ENCODE measurements at regions not wholly inside any gene's neighbourhood (a gene's known extent, or its start where the extent isn't known, plus 50 kb on each side); places are given as distances from the start of the nearest gene placed in this dataset.
A peak's percentile ranks its signal among the peaks of the same experiment; 100 is the strongest.

- TF ChIP-seq, protein P1, sequence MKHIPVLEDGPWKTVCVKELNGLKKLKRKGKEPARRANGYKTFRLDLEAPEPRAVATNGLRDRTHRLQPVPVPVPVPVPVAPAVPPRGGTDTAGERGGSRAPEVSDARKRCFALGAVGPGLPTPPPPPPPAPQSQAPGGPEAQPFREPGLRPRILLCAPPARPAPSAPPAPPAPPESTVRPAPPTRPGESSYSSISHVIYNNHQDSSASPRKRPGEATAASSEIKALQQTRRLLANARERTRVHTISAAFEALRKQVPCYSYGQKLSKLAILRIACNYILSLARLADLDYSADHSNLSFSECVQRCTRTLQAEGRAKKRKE (CRISPR knock-in tag; IDR thresholded peaks at IDR 0.05; ENCODE audit: low read depth): no peak
- no peak for TF ChIP-seq ESRRA (IDR thresholded peaks at IDR 0.05; ENCODE audit: borderline replicate concordance, low read length)
- no peak for TF ChIP-seq FOXS1 (CRISPR knock-in tag; IDR thresholded peaks at IDR 0.05)
- TF ChIP-seq CBX8 (IDR thresholded peaks at IDR 0.05): no peak
Observed at GRCh38 chr11:37704791-37705190, 1106.8 kb upstream of the RAG2 start (continued).

GRCh38 chr11:37699644-37700043 lies 1101.6 kb upstream of the RAG2 start:
- H3K27ac ChIP-seq: no peak overlapping the region
- no peak overlapping the region for H3K4me3 ChIP-seq
- FAIRE-seq: no peak
- no peak overlapping the region for H3K4me2 ChIP-seq
- CTCF ChIA-PET: no interaction called here
- 0 out of 3 replicates have a peak, but pooled peaks cover 5% of the 10 kb centered on the region for H3K9me3 ChIP-seq
- TF ChIP-seq RNF2 (IDR thresholded peaks at IDR 0.05; ENCODE audit: borderline replicate concordance, low read depth): no peak
- no peak for TF ChIP-seq EHF (CRISPR knock-in tag; IDR thresholded peaks at IDR 0.05)
- TF ChIP-seq RAD21 (conservative IDR thresholded peaks at IDR 0.05 in 1 of 2, IDR thresholded peaks at IDR 0.05 in 1 of 2): no peak
- no peak for TF ChIP-seq TP53 (CRISPR knock-in tag; IDR thresholded peaks at IDR 0.05)
- no peak for TF ChIP-seq HOXB13 (CRISPR knock-in tag; IDR thresholded peaks at IDR 0.05; ENCODE audit: low read depth)
- no peak for TF ChIP-seq HEYL (CRISPR knock-in tag; IDR thresholded peaks at IDR 0.05)
- TF ChIP-seq GATA3 (IDR thresholded peaks at IDR 0.05; ENCODE audit: borderline replicate concordance): no peak
- no peak for TF ChIP-seq CEBPB (IDR thresholded peaks at IDR 0.05)
- TF ChIP-seq SMC3 (IDR thresholded peaks at IDR 0.05): no peak
- TF ChIP-seq RCOR1 (IDR thresholded peaks at IDR 0.05; ENCODE audit: low read depth, low read length): no peak
- no peak for TF ChIP-seq HOXB5 (CRISPR knock-in tag; IDR thresholded peaks at IDR 0.05)
- WGBS (ENCODE audit: missing lambda C conversion rate): 11% methylated on average over 2 of the region's 2 CpGs
- H3K4me1 ChIP-seq: no peaks in the 10 kb centered on the region
- POLR2A ChIA-PET: no interaction called here
- no peak for DNase-seq (ENCODE audit: low read depth in 1 of 2, low spot score in 1 of 2)
- no peak for ATAC-seq

DNA sequence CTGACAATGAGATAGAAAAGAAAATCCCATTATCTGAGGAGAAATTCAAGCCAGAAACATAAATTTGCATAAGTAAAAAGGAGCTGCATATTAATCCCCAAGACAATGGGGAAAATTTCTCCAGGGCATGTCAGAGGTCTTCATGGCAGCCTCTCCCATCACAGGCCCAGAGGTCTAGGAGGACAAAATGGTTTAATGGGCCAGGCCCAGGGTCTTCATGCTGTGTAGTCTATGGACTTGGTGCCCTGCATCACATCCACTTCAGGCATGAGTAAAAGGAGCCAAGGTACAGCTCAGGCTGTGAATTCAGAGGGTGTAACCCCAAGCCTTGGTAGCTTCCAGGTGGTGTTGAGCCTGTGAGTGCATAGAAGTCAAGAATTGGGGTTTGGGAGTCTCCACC lies 1097.2 kb upstream of the RAG2 start:
- DNase-seq (ENCODE audit: low read depth in 1 of 2, low spot score in 1 of 2) (no peak), ATAC-seq (no peak), FAIRE-seq (no peak)
- no peak overlapping the region for H3K4me2 ChIP-seq
- CTCF ChIA-PET: no interaction called here
- H3K9me3 ChIP-seq: 0 out of 3 replicates have a peak, but pooled peaks cover 5% of the 10 kb centered on the region
- POLR2A ChIA-PET: no interaction called here
- no peaks in the 10 kb centered on the region for H3K4me1 ChIP-seq
- no peak overlapping the region for H3K27ac ChIP-seq
- TF ChIP-seq MAZ (IDR thresholded peaks at IDR 0.05; ENCODE audit: borderline replicate concordance, low read depth, low read length): no peak
- no peak for TF ChIP-seq TP53 (CRISPR knock-in tag; IDR thresholded peaks at IDR 0.05)
- no peak for TF ChIP-seq RAD21 (conservative IDR thresholded peaks at IDR 0.05 in 1 of 2, IDR thresholded peaks at IDR 0.05 in 1 of 2)
- TF ChIP-seq ZFP36 (IDR thresholded peaks at IDR 0.05; ENCODE audit: borderline replicate concordance, partially characterized antibody): peak; percentile 82
- TF ChIP-seq ZC3H11A (IDR thresholded peaks at IDR 0.05): no peak
- no peak for TF ChIP-seq JUNB (IDR thresholded peaks at IDR 0.05)
- no peak for TF ChIP-seq FOSL2 (IDR thresholded peaks at IDR 0.05)
- TF ChIP-seq FOSL2 (CRISPR knock-in tag; IDR thresholded peaks at IDR 0.05): no peak
- no peak for TF ChIP-seq RFX5 (IDR thresholded peaks at IDR 0.05)
- no peak overlapping the region for H3K4me3 ChIP-seq

- FAIRE-seq: no peak
- TF ChIP-seq KDM5A (IDR thresholded peaks at IDR 0.05): no peak
- TF ChIP-seq CTCF (IDR thresholded peaks at IDR 0.05): no peak
- no peak for TF ChIP-seq GATA3 (IDR thresholded peaks at IDR 0.05; ENCODE audit: borderline replicate concordance)
- no peak for TF ChIP-seq EHF (CRISPR knock-in tag; IDR thresholded peaks at IDR 0.05)
- no peak for TF ChIP-seq ESRRA (IDR thresholded peaks at IDR 0.05; ENCODE audit: borderline replicate concordance, low read length)
- TF ChIP-seq HDAC2 (IDR thresholded peaks at IDR 0.05): no peak
- TF ChIP-seq CBX2 (IDR thresholded peaks at IDR 0.05; ENCODE audit: borderline replicate concordance, low read depth): no peak
- TF ChIP-seq, protein P2, sequence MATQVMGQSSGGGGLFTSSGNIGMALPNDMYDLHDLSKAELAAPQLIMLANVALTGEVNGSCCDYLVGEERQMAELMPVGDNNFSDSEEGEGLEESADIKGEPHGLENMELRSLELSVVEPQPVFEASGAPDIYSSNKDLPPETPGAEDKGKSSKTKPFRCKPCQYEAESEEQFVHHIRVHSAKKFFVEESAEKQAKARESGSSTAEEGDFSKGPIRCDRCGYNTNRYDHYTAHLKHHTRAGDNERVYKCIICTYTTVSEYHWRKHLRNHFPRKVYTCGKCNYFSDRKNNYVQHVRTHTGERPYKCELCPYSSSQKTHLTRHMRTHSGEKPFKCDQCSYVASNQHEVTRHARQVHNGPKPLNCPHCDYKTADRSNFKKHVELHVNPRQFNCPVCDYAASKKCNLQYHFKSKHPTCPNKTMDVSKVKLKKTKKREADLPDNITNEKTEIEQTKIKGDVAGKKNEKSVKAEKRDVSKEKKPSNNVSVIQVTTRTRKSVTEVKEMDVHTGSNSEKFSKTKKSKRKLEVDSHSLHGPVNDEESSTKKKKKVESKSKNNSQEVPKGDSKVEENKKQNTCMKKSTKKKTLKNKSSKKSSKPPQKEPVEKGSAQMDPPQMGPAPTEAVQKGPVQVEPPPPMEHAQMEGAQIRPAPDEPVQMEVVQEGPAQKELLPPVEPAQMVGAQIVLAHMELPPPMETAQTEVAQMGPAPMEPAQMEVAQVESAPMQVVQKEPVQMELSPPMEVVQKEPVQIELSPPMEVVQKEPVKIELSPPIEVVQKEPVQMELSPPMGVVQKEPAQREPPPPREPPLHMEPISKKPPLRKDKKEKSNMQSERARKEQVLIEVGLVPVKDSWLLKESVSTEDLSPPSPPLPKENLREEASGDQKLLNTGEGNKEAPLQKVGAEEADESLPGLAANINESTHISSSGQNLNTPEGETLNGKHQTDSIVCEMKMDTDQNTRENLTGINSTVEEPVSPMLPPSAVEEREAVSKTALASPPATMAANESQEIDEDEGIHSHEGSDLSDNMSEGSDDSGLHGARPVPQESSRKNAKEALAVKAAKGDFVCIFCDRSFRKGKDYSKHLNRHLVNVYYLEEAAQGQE (IDR thresholded peaks at IDR 0.05): no peak
- TF ChIP-seq SMC3 (IDR thresholded peaks at IDR 0.05): no peak
- no peak for TF ChIP-seq HOXB13 (CRISPR knock-in tag; IDR thresholded peaks at IDR 0.05; ENCODE audit: low read depth)
- TF ChIP-seq HOXA7 (CRISPR knock-in tag; IDR thresholded peaks at IDR 0.05): no peak
- no peak for TF ChIP-seq HOXB5 (CRISPR knock-in tag; IDR thresholded peaks at IDR 0.05)
- no peak for TF ChIP-seq RCOR1 (IDR thresholded peaks at IDR 0.05; ENCODE audit: low read depth, low read length)
- TF ChIP-seq ZSCAN20 (CRISPR knock-in tag; IDR thresholded peaks at IDR 0.05): no peak
Observed at GRCh38 chr11:37689951-37690350, 1091.9 kb upstream of the RAG2 start.

More at GRCh38 chr11:37689951-37690350, 1091.9 kb upstream of the RAG2 start:
- Histone ChIP-seq H3K27ac (no peak overlapping the region), H3K9me3 (no peaks in the 10 kb centered on the region), H3K4me2 (no peak overlapping the region), H3K4me1 (no peaks in the 10 kb centered on the region), H3K4me3 (no peak overlapping the region)
- DNase-seq (ENCODE audit: low read depth in 1 of 2, low spot score in 1 of 2) (no peak), ATAC-seq (no peak)
- ChIA-PET CTCF (no interaction called here), POLR2A (no interaction called here)
- WGBS (ENCODE audit: missing lambda C conversion rate): 1% methylated on average over 2 of the region's 2 CpGs
